SK-N-SH treated with all-trans-retinoic acid at 6 μM for 48 hours (cell line): ENCODE measurements at regions not wholly inside any gene's neighbourhood (a gene's known extent, or its start where the extent isn't known, plus 50 kb on each side); places are given as distances from the start of the nearest gene placed in this dataset.

ENCODE experiments used
- ATAC-seq: fragments of 200-7000 bp; cut with Tn5 transposase; 3 replicates; pipeline ENCODE4 v1.9.1; 2020; ENCODE audit warnings: mild to moderate bottlenecking, moderate library complexity
- CSDC2 ChIP-seq: fragments of 250-450 bp; sonication (Bioruptor Pico); IDR thresholded peaks from 2 replicates; pipeline ENCODE4 v1.5.0; 2020; ENCODE audit warnings: mild to moderate bottlenecking, moderate library complexity
- ESRRG ChIP-seq: fragments of 250-450 bp; sonication (Bioruptor Pico); IDR thresholded peaks from 2 replicates; pipeline ENCODE4 v1.6.1; 2021; ENCODE audit warnings: mild to moderate bottlenecking
- GLIS3 ChIP-seq: fragments of 250-450 bp; sonication (Bioruptor Pico); IDR thresholded peaks from 2 replicates; pipeline ENCODE4 v1.5.0; 2020; ENCODE audit warnings: mild to moderate bottlenecking, moderate library complexity
- ISL1 ChIP-seq: fragments of 250-450 bp; sonication (Bioruptor Pico); IDR thresholded peaks from 2 replicates; pipeline ENCODE4 v2.1.2; 2022; ENCODE audit warnings: mild to moderate bottlenecking, moderate library complexity
- OSR1 ChIP-seq: fragments of 250-450 bp; sonication (Bioruptor Pico); IDR thresholded peaks from 2 replicates; pipeline ENCODE4 v1.8.0; 2022; ENCODE audit warnings: moderate library complexity, mild to moderate bottlenecking, inconsistent platforms
- PPARA ChIP-seq: fragments of 250-450 bp; sonication (Bioruptor Pico); IDR thresholded peaks from 2 replicates; pipeline ENCODE4 v1.5.0; 2020; ENCODE audit warnings: mild to moderate bottlenecking, borderline replicate concordance
- RARB ChIP-seq: fragments of 250-450 bp; sonication (Bioruptor Pico); IDR thresholded peaks from 2 replicates; pipeline ENCODE4 v1.8.0; 2021; ENCODE audit warnings: mild to moderate bottlenecking, moderate library complexity
- SNAI2 ChIP-seq: fragments of 250-450 bp; sonication (Bioruptor Pico); IDR thresholded peaks from 2 replicates; pipeline ENCODE4 v1.5.0; 2020; ENCODE audit warnings: mild to moderate bottlenecking, moderate library complexity
- TCF4 ChIP-seq: fragments of 250-450 bp; sonication (Bioruptor Pico); IDR thresholded peaks from 2 replicates; pipeline ENCODE4 v1.8.0; 2021; ENCODE audit warnings: mild to moderate bottlenecking, moderate library complexity, borderline replicate concordance
- TOX ChIP-seq: fragments of 250-450 bp; sonication (Bioruptor Pico); IDR thresholded peaks from 2 replicates; pipeline ENCODE4 v1.8.0; 2021; ENCODE audit warnings: mild to moderate bottlenecking, moderate library complexity, borderline replicate concordance
- ZFP3 ChIP-seq: fragments of 250-450 bp; sonication (Bioruptor Pico); IDR thresholded peaks from 2 replicates; pipeline ENCODE4 v1.5.0; 2020; ENCODE audit warnings: mild to moderate bottlenecking, moderate library complexity
- ZNF565 ChIP-seq: fragments of 450-650 bp; formaldehyde crosslinking; conservative IDR thresholded peaks from 2 replicates; pipeline ENCODE4 v1.5.0; 2020; ENCODE audit warnings: low read depth, mild to moderate bottlenecking, moderate library complexity
- ZNF70 ChIP-seq: fragments of 450-650 bp; formaldehyde crosslinking; IDR thresholded peaks from 2 replicates; pipeline ENCODE4 v1.5.0; 2020; ENCODE audit warnings: mild to moderate bottlenecking, moderate library complexity
- ZNF8 ChIP-seq: fragments of 450-650 bp; formaldehyde crosslinking; IDR thresholded peaks from 2 replicates; pipeline ENCODE4 v1.5.0; 2020; ENCODE audit warnings: mild to moderate bottlenecking, moderate library complexity
- TF ChIP-seq, protein P1 (sequence below): fragments of 250-450 bp; sonication (Bioruptor Pico); IDR thresholded peaks from 2 replicates; pipeline ENCODE4 v1.5.0; 2020; ENCODE audit warnings: mild to moderate bottlenecking, moderate library complexity
- TF ChIP-seq, protein P2 (sequence below): fragments of 250-450 bp; sonication (Bioruptor Pico); IDR thresholded peaks from 2 replicates; pipeline ENCODE4 v1.5.1; 2020; ENCODE audit warnings: low read depth, mild to moderate bottlenecking, moderate library complexity
- TF ChIP-seq, protein P3 (sequence below): fragments of 250-450 bp; sonication (Bioruptor Pico); IDR thresholded peaks from 2 replicates; pipeline ENCODE4 v1.8.0; 2020; ENCODE audit warnings: mild to moderate bottlenecking, moderate library complexity, borderline replicate concordance
- TF ChIP-seq, protein P4 (sequence below): fragments of 250-450 bp; sonication (Bioruptor Pico); IDR thresholded peaks from 2 replicates; pipeline ENCODE4 v1.8.0; 2021; ENCODE audit warnings: low read depth, mild to moderate bottlenecking, moderate library complexity, borderline replicate concordance
- TF ChIP-seq, protein P5 (sequence below): fragments of 250-450 bp; sonication (Bioruptor Pico); IDR thresholded peaks from 2 replicates; pipeline ENCODE4 v1.5.1; 2021; ENCODE audit warnings: mild to moderate bottlenecking, moderate library complexity

DNA sequence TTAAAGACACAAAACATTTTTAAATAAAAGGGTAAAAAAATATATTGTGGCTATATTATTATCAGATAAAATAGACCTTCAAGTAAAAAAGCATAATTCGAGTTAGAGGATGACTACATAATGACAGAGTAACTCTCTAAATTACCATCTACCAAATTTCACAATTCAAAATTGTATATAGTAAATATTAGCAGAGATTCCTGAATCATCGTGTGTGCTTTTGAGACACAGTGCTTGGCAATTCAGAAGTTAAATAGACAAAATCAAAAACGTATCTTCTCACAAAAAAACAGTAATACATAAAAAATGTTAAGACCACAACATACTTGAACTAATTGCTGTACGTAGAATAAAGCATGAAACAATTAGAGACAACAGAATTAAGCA lies 110.4 kb downstream of the AHR start:
- no peak for ATAC-seq
- TF ChIP-seq ZNF565 (CRISPR knock-in tag) = no peak

DNA sequence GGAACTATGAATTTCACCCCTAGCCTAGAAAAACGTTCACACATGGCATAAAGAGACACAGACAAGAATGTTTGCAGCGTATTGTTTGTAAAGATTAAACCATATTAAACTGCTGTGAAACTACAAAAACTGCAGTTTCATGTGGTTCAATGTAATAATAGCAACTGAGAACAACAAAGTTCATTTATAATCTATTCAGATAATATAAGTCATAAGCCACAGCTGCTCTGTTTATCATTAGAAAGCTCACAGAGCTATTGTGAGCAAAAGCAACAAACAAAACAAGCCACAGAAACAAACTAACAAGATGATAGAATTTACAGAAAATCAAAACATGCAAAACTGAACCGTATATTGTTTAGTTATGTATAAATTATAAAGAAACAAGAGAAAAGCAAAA lies 113.5 kb downstream of the AHR start:
- no peak for ATAC-seq
- TF ChIP-seq, protein P1, sequence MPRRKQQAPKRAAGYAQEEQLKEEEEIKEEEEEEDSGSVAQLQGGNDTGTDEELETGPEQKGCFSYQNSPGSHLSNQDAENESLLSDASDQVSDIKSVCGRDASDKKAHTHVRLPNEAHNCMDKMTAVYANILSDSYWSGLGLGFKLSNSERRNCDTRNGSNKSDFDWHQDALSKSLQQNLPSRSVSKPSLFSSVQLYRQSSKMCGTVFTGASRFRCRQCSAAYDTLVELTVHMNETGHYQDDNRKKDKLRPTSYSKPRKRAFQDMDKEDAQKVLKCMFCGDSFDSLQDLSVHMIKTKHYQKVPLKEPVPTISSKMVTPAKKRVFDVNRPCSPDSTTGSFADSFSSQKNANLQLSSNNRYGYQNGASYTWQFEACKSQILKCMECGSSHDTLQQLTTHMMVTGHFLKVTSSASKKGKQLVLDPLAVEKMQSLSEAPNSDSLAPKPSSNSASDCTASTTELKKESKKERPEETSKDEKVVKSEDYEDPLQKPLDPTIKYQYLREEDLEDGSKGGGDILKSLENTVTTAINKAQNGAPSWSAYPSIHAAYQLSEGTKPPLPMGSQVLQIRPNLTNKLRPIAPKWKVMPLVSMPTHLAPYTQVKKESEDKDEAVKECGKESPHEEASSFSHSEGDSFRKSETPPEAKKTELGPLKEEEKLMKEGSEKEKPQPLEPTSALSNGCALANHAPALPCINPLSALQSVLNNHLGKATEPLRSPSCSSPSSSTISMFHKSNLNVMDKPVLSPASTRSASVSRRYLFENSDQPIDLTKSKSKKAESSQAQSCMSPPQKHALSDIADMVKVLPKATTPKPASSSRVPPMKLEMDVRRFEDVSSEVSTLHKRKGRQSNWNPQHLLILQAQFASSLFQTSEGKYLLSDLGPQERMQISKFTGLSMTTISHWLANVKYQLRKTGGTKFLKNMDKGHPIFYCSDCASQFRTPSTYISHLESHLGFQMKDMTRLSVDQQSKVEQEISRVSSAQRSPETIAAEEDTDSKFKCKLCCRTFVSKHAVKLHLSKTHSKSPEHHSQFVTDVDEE (CRISPR knock-in tag) = no peak
- TF ChIP-seq GLIS3 (CRISPR knock-in tag) (no peak), ZNF8 (CRISPR knock-in tag) (no peak), ZNF70 (CRISPR knock-in tag) (no peak), ESRRG (CRISPR knock-in tag) (no peak), OSR1 (CRISPR knock-in tag) (no peak), SNAI2 (CRISPR knock-in tag) (no peak), TOX (CRISPR knock-in tag) (no peak), RARB (CRISPR knock-in tag) (no peak), ZFP3 (CRISPR knock-in tag) (no peak), TCF4 (CRISPR knock-in tag) (no peak), ZNF565 (CRISPR knock-in tag) (no peak), ISL1 (CRISPR knock-in tag) (no peak)
- TF ChIP-seq, protein P2, sequence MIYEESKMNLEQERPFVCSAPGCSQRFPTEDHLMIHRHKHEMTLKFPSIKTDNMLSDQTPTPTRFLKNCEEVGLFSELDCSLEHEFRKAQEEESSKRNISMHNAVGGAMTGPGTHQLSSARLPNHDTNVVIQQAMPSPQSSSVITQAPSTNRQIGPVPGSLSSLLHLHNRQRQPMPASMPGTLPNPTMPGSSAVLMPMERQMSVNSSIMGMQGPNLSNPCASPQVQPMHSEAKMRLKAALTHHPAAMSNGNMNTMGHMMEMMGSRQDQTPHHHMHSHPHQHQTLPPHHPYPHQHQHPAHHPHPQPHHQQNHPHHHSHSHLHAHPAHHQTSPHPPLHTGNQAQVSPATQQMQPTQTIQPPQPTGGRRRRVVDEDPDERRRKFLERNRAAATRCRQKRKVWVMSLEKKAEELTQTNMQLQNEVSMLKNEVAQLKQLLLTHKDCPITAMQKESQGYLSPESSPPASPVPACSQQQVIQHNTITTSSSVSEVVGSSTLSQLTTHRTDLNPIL (CRISPR knock-in tag) = no peak
- TF ChIP-seq, protein P3, sequence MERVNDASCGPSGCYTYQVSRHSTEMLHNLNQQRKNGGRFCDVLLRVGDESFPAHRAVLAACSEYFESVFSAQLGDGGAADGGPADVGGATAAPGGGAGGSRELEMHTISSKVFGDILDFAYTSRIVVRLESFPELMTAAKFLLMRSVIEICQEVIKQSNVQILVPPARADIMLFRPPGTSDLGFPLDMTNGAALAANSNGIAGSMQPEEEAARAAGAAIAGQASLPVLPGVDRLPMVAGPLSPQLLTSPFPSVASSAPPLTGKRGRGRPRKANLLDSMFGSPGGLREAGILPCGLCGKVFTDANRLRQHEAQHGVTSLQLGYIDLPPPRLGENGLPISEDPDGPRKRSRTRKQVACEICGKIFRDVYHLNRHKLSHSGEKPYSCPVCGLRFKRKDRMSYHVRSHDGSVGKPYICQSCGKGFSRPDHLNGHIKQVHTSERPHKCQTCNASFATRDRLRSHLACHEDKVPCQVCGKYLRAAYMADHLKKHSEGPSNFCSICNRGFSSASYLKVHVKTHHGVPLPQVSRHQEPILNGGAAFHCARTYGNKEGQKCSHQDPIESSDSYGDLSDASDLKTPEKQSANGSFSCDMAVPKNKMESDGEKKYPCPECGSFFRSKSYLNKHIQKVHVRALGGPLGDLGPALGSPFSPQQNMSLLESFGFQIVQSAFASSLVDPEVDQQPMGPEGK = no peak
- TF ChIP-seq, protein P4, sequence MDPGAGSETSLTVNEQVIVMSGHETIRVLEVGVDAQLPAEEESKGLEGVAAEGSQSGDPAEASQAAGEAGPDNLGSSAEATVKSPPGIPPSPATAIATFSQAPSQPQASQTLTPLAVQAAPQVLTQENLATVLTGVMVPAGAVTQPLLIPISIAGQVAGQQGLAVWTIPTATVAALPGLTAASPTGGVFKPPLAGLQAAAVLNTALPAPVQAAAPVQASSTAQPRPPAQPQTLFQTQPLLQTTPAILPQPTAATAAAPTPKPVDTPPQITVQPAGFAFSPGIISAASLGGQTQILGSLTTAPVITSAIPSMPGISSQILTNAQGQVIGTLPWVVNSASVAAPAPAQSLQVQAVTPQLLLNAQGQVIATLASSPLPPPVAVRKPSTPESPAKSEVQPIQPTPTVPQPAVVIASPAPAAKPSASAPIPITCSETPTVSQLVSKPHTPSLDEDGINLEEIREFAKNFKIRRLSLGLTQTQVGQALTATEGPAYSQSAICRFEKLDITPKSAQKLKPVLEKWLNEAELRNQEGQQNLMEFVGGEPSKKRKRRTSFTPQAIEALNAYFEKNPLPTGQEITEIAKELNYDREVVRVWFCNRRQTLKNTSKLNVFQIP (CRISPR knock-in tag) = no peak

DNA sequence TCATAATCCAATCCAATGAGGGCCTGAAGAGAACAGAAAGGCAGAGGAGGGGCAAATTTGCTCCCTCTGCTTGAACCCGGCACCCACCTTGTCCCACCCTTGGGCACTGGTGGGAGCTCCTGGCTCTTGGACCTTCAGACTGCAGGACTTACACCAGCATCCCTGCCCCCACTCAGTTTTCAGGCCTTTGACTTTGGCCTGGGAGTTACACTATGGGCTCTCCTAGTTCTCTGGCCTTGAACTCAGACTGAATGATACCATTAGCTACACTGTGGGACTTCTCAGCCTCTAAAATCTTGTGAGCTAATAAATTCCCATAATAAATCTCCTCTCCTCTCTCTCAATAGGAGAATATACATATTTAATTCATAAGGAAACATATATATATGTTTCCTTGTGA lies 114.4 kb downstream of the AHR start:
- ATAC-seq = no peak
- TF ChIP-seq ZNF8 (CRISPR knock-in tag) (no peak), OSR1 (CRISPR knock-in tag) (no peak), ISL1 (CRISPR knock-in tag) (no peak), TOX (CRISPR knock-in tag) (no peak), RARB (CRISPR knock-in tag) (no peak), CSDC2 (no peak), ZFP3 (CRISPR knock-in tag) (no peak), PPARA (CRISPR knock-in tag) (no peak), ZNF565 (CRISPR knock-in tag) (no peak)
- TF ChIP-seq, protein P5, sequence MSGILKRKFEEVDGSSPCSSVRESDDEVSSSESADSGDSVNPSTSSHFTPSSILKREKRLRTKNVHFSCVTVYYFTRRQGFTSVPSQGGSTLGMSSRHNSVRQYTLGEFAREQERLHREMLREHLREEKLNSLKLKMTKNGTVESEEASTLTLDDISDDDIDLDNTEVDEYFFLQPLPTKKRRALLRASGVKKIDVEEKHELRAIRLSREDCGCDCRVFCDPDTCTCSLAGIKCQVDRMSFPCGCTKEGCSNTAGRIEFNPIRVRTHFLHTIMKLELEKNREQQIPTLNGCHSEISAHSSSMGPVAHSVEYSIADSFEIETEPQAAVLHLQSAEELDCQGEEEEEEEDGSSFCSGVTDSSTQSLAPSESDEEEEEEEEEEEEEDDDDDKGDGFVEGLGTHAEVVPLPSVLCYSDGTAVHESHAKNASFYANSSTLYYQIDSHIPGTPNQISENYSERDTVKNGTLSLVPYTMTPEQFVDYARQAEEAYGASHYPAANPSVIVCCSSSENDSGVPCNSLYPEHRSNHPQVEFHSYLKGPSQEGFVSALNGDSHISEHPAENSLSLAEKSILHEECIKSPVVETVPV (CRISPR knock-in tag) = no peak
- TF ChIP-seq, protein P3 = no peak
- TF ChIP-seq, protein P2 (CRISPR knock-in tag) = no peak
